ENCODE measurements at regions not wholly inside any gene's neighbourhood (a gene's known extent, or its start where the extent isn't known, plus 50 kb on each side); places are given as distances from the start of the nearest gene placed in this dataset.
A peak's percentile ranks its signal among the peaks of the same experiment; 100 is the strongest.

DNA sequence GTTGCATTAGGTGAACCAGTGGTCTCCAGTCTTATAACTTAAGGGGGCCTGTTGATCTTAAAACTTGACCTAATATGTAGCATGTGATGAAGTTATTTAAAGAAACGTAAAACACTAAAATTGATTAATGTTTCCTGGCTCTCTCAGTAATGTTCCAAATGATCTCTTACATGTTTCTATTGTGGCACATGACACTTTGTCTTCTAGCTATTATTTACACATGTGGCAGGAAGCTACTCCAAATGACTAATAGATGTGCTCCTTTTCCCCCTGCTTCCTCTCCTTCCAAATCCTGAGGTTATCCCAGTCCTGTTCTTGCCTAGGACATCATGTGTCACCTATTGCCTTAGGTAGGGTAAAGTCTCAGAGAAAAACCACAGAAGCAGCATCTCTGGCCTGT lies 89.4 kb downstream of the FAS start:
- DNase-seq = peak in 2 of 5 donors; percentile 17 to 53

DNA sequence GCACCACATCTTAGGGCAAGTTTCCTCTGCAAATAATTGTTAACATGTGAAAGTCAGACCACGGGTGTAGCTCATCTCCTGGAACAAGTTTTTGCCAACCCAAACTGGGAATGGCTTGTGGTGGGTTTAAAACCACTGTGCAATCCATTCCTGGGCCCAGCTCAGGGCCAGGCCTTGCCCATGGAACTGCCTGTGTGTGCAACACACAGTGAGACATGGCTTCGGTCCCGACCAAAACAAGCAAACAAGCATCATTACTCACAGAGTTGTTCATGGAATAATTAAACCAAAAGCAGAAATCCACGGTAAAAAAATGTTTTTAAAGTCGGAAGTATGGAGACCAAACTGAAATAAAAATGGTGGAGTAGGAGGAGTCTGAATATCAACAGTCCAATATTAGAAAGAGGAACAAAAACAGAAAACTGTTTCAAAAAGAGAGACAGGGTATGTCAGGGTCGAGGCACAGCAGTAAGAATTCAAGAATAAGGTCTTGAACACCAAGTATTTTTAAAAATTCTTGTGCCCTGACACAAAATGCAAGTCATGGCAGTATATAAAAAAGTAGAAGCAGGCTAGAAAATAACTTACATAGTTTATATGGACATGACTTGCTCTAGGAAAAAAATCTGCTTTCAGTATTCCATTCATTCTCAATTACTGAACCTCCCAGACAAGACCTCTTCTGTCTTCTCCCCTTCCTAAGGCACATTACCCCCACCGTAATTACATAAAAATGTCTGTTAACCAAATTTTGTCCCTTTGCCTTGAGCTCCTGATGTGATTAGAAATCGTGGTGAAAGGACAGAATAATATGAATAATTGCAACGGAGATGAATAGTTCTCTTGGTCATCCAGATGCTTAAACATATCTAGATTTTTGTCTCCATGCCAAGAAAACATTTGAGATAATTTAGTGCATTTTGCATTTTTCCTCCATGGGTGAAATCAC lies 88.4 kb downstream of the FAS start:
- Histone ChIP-seq H3K27ac (ENCODE audit: low read depth in 2 of 2, low read length in 2 of 2) (no peak overlapping the region), H3K36me3 (ENCODE audit: control insufficient read depth in 2 of 3, insufficient read depth in 3 of 3, low read length in 3 of 3) (no peaks in the 10 kb centered on the region), H3K27me3 (ENCODE audit: control insufficient read depth, insufficient read depth, low read length) (no peaks in the 10 kb centered on the region), H3K4me3 (ENCODE audit: low read length in 3 of 3) (no peak overlapping the region), H3K9ac (ENCODE audit: low read length in 3 of 3) (no peak overlapping the region), H3K9me3 (ENCODE audit: control insufficient read depth in 2 of 3, insufficient read depth in 1 of 3, low read length in 3 of 3) (no peaks in the 10 kb centered on the region), H3K4me1 (ENCODE audit: control insufficient read depth in 2 of 3, insufficient read depth in 2 of 3, low read depth in 1 of 3, low read length in 3 of 3) (no peaks in the 10 kb centered on the region)
- FAIRE-seq (no peak), DNase-seq (peak in 2 of 5 donors; percentile 26 to 37)
- TF ChIP-seq CTCF (IDR thresholded peaks at IDR 0.05; ENCODE audit: borderline replicate concordance, extremely low read depth, insufficient read depth) = no peak
- intact Hi-C loops (cut with DNase I) = no loop called here

More for the DNA sequence above, 89.4 kb downstream of the FAS start:
- Histone ChIP-seq H3K27ac (ENCODE audit: low read depth in 2 of 2, low read length in 2 of 2) (no peak overlapping the region), H3K4me3 (ENCODE audit: low read length in 3 of 3) (no peak overlapping the region), H3K4me1 (ENCODE audit: control insufficient read depth in 2 of 3, insufficient read depth in 2 of 3, low read depth in 1 of 3, low read length in 3 of 3) (no peaks in the 10 kb centered on the region), H3K9ac (ENCODE audit: low read length in 3 of 3) (no peak overlapping the region), H3K27me3 (ENCODE audit: control insufficient read depth, insufficient read depth, low read length) (no peaks in the 10 kb centered on the region), H3K36me3 (ENCODE audit: control insufficient read depth in 2 of 3, insufficient read depth in 3 of 3, low read length in 3 of 3) (no peaks in the 10 kb centered on the region), H3K9me3 (ENCODE audit: control insufficient read depth in 2 of 3, insufficient read depth in 1 of 3, low read length in 3 of 3) (no peaks in the 10 kb centered on the region)
- intact Hi-C loops (cut with DNase I) = no loop called here
- no peak for TF ChIP-seq CTCF (IDR thresholded peaks at IDR 0.05; ENCODE audit: borderline replicate concordance, extremely low read depth, insufficient read depth)
- no peak for FAIRE-seq

- H3K9ac ChIP-seq (ENCODE audit: low read length in 3 of 3) = no peak overlapping the region
- intact Hi-C loops (cut with DNase I) = no loop called here
- FAIRE-seq (no peak), DNase-seq (no peak)
- TF ChIP-seq CTCF (IDR thresholded peaks at IDR 0.05; ENCODE audit: borderline replicate concordance, extremely low read depth, insufficient read depth) = no peak
- H3K4me3 ChIP-seq (ENCODE audit: low read length in 3 of 3) = no peak overlapping the region
- H3K4me1 ChIP-seq (ENCODE audit: control insufficient read depth in 2 of 3, insufficient read depth in 2 of 3, low read depth in 1 of 3, low read length in 3 of 3) = no peaks in the 10 kb centered on the region
- no peaks in the 10 kb centered on the region for H3K36me3 ChIP-seq (ENCODE audit: control insufficient read depth in 2 of 3, insufficient read depth in 3 of 3, low read length in 3 of 3)
- H3K27me3 ChIP-seq (ENCODE audit: control insufficient read depth, insufficient read depth, low read length) = no peaks in the 10 kb centered on the region
- no peaks in the 10 kb centered on the region for H3K9me3 ChIP-seq (ENCODE audit: control insufficient read depth in 2 of 3, insufficient read depth in 1 of 3, low read length in 3 of 3)
- no peak overlapping the region for H3K27ac ChIP-seq (ENCODE audit: low read depth in 2 of 2, low read length in 2 of 2)
Measured at GRCh38 chr10:89076120-89076519, 85.5 kb downstream of the FAS start.
